Activated CD8-positive, alpha-beta T cell treated with anti-CD3 and anti-CD28 coated beads for 36 hours (primary cell): ENCODE measurements at regions not wholly inside any gene's neighbourhood (a gene's known extent, or its start where the extent isn't known, plus 50 kb on each side); places are given as distances from the start of the nearest gene placed in this dataset.

Experiments
- ATAC-seq: fragments of 200-7000 bp; cut with Tn5 transposase; one replicate; pipeline ENCODE4 v1.10.0; 2021; ENCODE audit warnings: mild to moderate bottlenecking, moderate library complexity
- CTCF ChIA-PET: fragments of 350-600 bp; sonication (Branson Sonifier 250); formaldehyde crosslinking; loops from one replicate; lab custom pipeline; 2021; ENCODE audit warnings: antibody characterized with exemption; lab: Charles Lee
- POLR2A ChIA-PET: fragments of 350-600 bp; sonication (Branson Sonifier 250); formaldehyde crosslinking; loops from one replicate; lab custom pipeline; 2021; ENCODE audit warnings: antibody characterized with exemption; lab: Charles Lee
- DNase-seq: peaks from one replicate; pipeline ENCODE4 v3.0.0-alpha.2; 2020
- H3K27ac Mint-ChIP-seq: one replicate; pipeline ENCODE4 v1.8.0; 2021; ENCODE audit warnings: mild to moderate bottlenecking, mixed read lengths
- H3K27me3 Mint-ChIP-seq: one replicate; pipeline ENCODE4 v1.8.0; 2021; ENCODE audit warnings: mixed read lengths
- H3K36me3 Mint-ChIP-seq: one replicate; pipeline ENCODE4 v1.8.0; 2021; ENCODE audit warnings: low read depth, mixed read lengths
- H3K4me1 Mint-ChIP-seq: one replicate; pipeline ENCODE4 v1.8.0; 2021; ENCODE audit warnings: low read depth, mixed read lengths
- H3K4me3 Mint-ChIP-seq: one replicate; pipeline ENCODE4 v1.8.0; 2021; ENCODE audit warnings: mild to moderate bottlenecking, moderate library complexity, mixed read lengths
- H3K9me3 Mint-ChIP-seq: one replicate; pipeline ENCODE4 v1.8.0; 2021; ENCODE audit warnings: mixed read lengths
- CTCF ChIP-seq: fragments of 200-600 bp; IDR thresholded peaks from one replicate; pipeline ENCODE4 v1.8.0; 2022; ENCODE audit warnings: antibody characterized with exemption, mild to moderate bottlenecking
- intact Hi-C: fragments of 100-400 bp; cut with micrococcal nuclease; formaldehyde crosslinking; loops from one replicate; pipeline ENCODE4 v1.10.0; 2022

- Mint-ChIP-seq H3K27ac (no peak overlapping the region), H3K27me3 (peaks cover 33% of the 10 kb centered on the region), H3K36me3 (no peaks in the 10 kb centered on the region), H3K9me3 (no peaks in the 10 kb centered on the region), H3K4me1 (no peaks in the 10 kb centered on the region), H3K4me3 (no peak overlapping the region)
- ChIA-PET POLR2A (no interaction called here), CTCF (no interaction called here)
- DNase-seq, result no peak
- TF ChIP-seq CTCF, result no peak
- intact Hi-C loops, result no loop called here
- ATAC-seq, result no peak
Observed at GRCh38 chr4:159041054-159042034, 61.5 kb upstream of the RAPGEF2 start.

- H3K4me1 Mint-ChIP-seq, result no peaks in the 10 kb centered on the region
- H3K4me3 Mint-ChIP-seq, result no peak overlapping the region
- peaks cover 30% of the 10 kb centered on the region for H3K27me3 Mint-ChIP-seq
- no peak overlapping the region for H3K27ac Mint-ChIP-seq
- TF ChIP-seq CTCF, result no peak
- intact Hi-C loops, result no loop called here
- DNase-seq, result no peak
- H3K36me3 Mint-ChIP-seq, result no peaks in the 10 kb centered on the region
- no peaks in the 10 kb centered on the region for H3K9me3 Mint-ChIP-seq
- CTCF ChIA-PET, result no interaction called here
- ATAC-seq, result no peak
- POLR2A ChIA-PET, result no interaction called here
Observed at GRCh38 chr4:159042097-159042605, 60.7 kb upstream of the RAPGEF2 start.

GRCh38 chr4:159042868-159043267, 60.0 kb upstream of the RAPGEF2 start:
- H3K9me3 Mint-ChIP-seq, result no peaks in the 10 kb centered on the region
- intact Hi-C loops, result no loop called here
- ATAC-seq, result no peak
- no peak overlapping the region for H3K27ac Mint-ChIP-seq
- POLR2A ChIA-PET, result no interaction called here
- H3K36me3 Mint-ChIP-seq, result no peaks in the 10 kb centered on the region
- DNase-seq, result no peak
- CTCF ChIA-PET, result no interaction called here
- peaks cover 29% of the 10 kb centered on the region for H3K27me3 Mint-ChIP-seq
- no peak overlapping the region for H3K4me3 Mint-ChIP-seq
- peaks cover 7% of the 10 kb centered on the region for H3K4me1 Mint-ChIP-seq
- TF ChIP-seq CTCF, result no peak

GRCh38 chr4:159043861-159044260, 59.0 kb upstream of the RAPGEF2 start:
- Mint-ChIP-seq H3K4me3 (no peak overlapping the region), H3K27ac (no peak overlapping the region), H3K9me3 (no peaks in the 10 kb centered on the region), H3K36me3 (no peaks in the 10 kb centered on the region), H3K4me1 (peaks cover 9% of the 10 kb centered on the region), H3K27me3 (peaks cover 24% of the 10 kb centered on the region)
- intact Hi-C loops, result no loop called here
- ChIA-PET POLR2A (no interaction called here), CTCF (interaction anchor here (1.2 kb wide), 1 partner anchor 20 kb away, joined by 3 read pairs; no protein-coding TSS in a partner anchor)
- no peak for DNase-seq
- no peak for ATAC-seq
- TF ChIP-seq CTCF, result no peak

DNA sequence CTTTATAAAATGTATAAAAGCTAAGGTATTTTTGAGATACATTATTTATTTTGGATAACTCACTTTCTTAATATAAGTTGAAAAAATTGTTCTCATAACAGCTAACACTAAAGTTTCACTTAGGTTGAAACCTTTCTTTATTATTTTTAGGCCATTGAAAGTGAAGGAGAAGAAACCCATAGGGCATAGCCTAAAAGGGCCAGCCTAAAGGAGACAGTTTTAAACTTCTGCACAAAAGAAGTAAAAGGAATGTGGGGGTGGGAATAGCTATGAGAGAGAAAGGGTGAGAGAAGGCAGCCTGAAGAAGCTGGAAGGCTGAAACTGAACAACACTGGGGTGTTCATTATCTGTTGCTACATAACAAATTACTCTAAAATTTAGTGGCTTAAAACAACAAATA, 57.6 kb upstream of the RAPGEF2 start:
- CTCF ChIA-PET, result interaction anchor here (0.8 to 1.2 kb wide), 2 partner anchors 63 to 158 kb away, joined by 3 read pairs; no protein-coding TSS in a partner anchor
- H3K27ac Mint-ChIP-seq, result no peak overlapping the region
- H3K36me3 Mint-ChIP-seq, result no peaks in the 10 kb centered on the region
- TF ChIP-seq CTCF, result no peak
- H3K27me3 Mint-ChIP-seq, result peaks cover 30% of the 10 kb centered on the region
- H3K4me3 Mint-ChIP-seq, result no peak overlapping the region
- POLR2A ChIA-PET, result no interaction called here
- intact Hi-C loops, result no loop called here
- DNase-seq, result no peak
- H3K4me1 Mint-ChIP-seq, result peaks cover 9% of the 10 kb centered on the region
- ATAC-seq, result no peak
- H3K9me3 Mint-ChIP-seq, result no peaks in the 10 kb centered on the region
